ENCODE measurements at regions not wholly inside any gene's neighbourhood (a gene's known extent, or its start where the extent isn't known, plus 50 kb on each side); places are given as distances from the start of the nearest gene placed in this dataset.

DNA sequence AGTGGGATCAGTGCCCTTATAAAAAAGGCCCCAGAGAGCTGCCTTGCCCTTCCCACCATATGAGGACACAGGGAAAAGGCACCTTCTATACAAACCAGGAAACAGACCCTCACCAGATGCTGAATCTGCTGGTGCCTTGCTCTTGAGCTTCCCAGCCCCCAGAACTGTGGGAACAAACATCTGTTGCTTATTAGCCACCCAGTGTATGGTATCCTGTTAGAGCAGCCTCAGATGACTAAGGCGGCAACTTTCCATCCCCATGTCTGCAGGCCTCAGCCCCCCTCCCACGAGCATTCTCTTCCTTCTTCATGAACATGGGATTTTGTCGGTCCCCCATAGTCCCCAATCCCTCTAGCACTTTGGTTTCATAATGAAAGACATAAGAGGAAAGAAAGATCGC lies 202.5 kb upstream of the GAS1 start:
- Histone ChIP-seq H3K4me1 (no peaks in the 10 kb centered on the region), H3K27me3 (no peaks in the 10 kb centered on the region), H3K9me3 (no peaks in the 10 kb centered on the region), H3K36me3 (no peaks in the 10 kb centered on the region), H3K4me3 (no peak overlapping the region), H3K27ac (no peak overlapping the region)
- no peak for DNase-seq
- TF ChIP-seq, protein P1, sequence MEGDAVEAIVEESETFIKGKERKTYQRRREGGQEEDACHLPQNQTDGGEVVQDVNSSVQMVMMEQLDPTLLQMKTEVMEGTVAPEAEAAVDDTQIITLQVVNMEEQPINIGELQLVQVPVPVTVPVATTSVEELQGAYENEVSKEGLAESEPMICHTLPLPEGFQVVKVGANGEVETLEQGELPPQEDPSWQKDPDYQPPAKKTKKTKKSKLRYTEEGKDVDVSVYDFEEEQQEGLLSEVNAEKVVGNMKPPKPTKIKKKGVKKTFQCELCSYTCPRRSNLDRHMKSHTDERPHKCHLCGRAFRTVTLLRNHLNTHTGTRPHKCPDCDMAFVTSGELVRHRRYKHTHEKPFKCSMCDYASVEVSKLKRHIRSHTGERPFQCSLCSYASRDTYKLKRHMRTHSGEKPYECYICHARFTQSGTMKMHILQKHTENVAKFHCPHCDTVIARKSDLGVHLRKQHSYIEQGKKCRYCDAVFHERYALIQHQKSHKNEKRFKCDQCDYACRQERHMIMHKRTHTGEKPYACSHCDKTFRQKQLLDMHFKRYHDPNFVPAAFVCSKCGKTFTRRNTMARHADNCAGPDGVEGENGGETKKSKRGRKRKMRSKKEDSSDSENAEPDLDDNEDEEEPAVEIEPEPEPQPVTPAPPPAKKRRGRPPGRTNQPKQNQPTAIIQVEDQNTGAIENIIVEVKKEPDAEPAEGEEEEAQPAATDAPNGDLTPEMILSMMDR (IDR thresholded peaks at IDR 0.05) = no peak
- no peak for TF ChIP-seq POLR2A (IDR thresholded peaks at IDR 0.05)
- intact Hi-C loops (cut with DNase I; ENCODE audit: low total_unique reads) = no loop called here

DNA sequence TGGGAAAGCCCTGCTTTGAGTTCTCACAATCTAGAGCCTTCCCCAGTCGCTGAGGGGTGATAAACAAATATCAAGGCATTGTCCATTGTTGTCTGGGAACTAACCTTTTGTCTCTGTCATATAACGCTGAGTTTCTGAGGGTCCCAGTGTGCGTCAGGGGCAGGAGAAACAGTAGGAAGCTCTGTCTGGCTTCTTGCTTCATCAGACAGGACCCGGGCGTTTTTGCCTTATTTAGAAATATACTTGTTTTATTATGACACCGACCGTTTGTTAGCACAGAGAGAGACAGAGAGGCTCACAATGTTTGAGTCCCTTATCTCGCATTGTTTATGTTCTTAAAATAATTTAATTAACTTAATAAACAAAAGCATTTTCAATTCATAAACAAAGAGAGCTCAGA lies 204.9 kb upstream of the GAS1 start:
- H3K36me3 ChIP-seq = no peaks in the 10 kb centered on the region
- H3K9me3 ChIP-seq = no peaks in the 10 kb centered on the region
- no peak for DNase-seq
- H3K4me1 ChIP-seq = no peaks in the 10 kb centered on the region
- no peak for TF ChIP-seq POLR2A (IDR thresholded peaks at IDR 0.05)
- TF ChIP-seq, protein P1 (IDR thresholded peaks at IDR 0.05) = no peak
- H3K27me3 ChIP-seq = no peaks in the 10 kb centered on the region
- H3K27ac ChIP-seq = no peak overlapping the region
- H3K4me3 ChIP-seq = no peak overlapping the region
- intact Hi-C loops (cut with DNase I; ENCODE audit: low total_unique reads) = no loop called here

DNA sequence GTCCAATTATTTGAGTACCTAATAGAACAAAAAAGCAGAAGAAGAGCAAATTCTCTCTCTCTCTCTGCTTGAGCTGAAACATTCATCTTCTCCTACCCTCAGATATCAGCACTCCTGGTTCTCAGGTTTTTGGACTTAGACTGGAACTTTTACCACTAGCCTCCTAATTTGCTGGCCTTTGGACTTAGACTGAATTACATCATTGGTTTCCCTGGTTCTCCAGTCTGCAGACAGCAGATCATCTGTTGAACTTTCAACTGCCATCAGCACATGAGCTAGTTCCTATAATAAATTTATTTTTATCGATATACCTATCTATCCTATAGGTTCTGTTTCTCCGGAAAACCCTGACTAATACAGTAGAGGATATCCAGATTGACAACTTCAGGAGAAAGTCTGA lies 208.9 kb upstream of the GAS1 start:
- Histone ChIP-seq H3K4me1 (no peaks in the 10 kb centered on the region), H3K27me3 (no peaks in the 10 kb centered on the region), H3K36me3 (no peaks in the 10 kb centered on the region), H3K27ac (no peak overlapping the region), H3K4me3 (no peak overlapping the region), H3K9me3 (no peaks in the 10 kb centered on the region)
- intact Hi-C loops (cut with DNase I; ENCODE audit: low total_unique reads) = no loop called here
- TF ChIP-seq, protein P1 (IDR thresholded peaks at IDR 0.05) = no peak
- TF ChIP-seq POLR2A (IDR thresholded peaks at IDR 0.05) = no peak
- DNase-seq = no peak

DNA sequence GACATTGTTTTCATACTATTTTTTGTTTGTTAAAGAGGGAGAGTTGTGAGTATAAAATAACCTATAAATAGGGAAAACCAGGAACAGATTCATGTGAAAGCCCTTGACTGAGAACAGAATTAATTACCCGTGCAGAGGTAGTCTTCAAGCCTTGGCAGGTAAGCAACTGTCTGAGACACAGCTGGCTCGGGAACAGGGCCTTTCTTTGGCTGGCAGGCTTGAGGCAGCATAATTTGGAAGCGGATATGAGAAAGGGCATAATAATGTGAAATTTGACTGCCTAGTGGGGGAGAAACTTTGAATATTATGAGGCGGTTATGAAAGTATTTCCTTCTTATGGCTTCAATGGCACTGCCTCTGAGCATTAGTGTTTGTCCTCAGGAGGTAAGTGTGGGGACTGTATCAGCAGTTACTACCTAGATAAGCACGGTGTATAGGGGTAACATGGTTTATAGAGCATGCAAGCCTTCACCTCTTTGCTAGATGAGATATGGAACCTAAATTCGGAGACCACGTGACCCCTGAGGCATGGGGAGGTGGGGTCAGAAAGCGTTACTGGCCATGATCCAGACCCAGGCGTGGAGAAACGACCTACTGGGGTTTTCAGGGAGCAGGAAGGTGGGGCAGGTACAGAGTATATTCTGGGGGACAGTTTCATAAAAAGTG lies 210.2 kb upstream of the GAS1 start:
- H3K9me3 ChIP-seq = no peaks in the 10 kb centered on the region
- intact Hi-C loops (cut with DNase I; ENCODE audit: low total_unique reads) = no loop called here
- DNase-seq = no peak
- H3K4me1 ChIP-seq = no peaks in the 10 kb centered on the region
- H3K4me3 ChIP-seq = no peak overlapping the region
- TF ChIP-seq, protein P1 (IDR thresholded peaks at IDR 0.05) = no peak
- no peaks in the 10 kb centered on the region for H3K27me3 ChIP-seq
- no peaks in the 10 kb centered on the region for H3K36me3 ChIP-seq
- peak overlapping the region in 1 of 2 donors; percentile 50 for H3K27ac ChIP-seq

DNA sequence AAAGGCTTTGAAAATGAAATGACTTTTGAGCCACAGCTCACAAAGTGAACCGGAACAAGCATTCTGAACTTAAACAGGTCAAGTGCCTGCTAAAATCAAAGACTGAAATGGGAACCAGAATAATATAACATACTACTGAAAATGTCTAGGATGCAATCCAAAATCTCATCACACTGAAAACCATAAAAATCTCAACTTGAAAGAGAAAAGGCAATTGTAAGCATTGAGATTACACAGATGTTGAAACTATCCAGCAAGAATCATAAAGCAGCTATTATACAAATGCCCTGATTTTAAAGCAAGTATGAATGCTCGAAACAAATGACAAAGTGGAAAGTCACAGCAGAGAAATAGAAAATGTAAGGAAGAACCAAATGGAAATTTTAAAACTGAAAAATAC lies 211.5 kb upstream of the GAS1 start:
- Histone ChIP-seq H3K27ac (peak overlapping the region in 1 of 2 donors; percentile 50), H3K36me3 (no peaks in the 10 kb centered on the region), H3K27me3 (no peaks in the 10 kb centered on the region), H3K4me1 (no peaks in the 10 kb centered on the region), H3K4me3 (no peak overlapping the region), H3K9me3 (no peaks in the 10 kb centered on the region)
- TF ChIP-seq, protein P1 (IDR thresholded peaks at IDR 0.05) = no peak
- TF ChIP-seq POLR2A (IDR thresholded peaks at IDR 0.05) = no peak
- intact Hi-C loops (cut with DNase I; ENCODE audit: low total_unique reads) = no loop called here
- no peak for DNase-seq
